OCI-LY7 (cell line): ENCODE measurements at regions not wholly inside any gene's neighbourhood (a gene's known extent, or its start where the extent isn't known, plus 50 kb on each side); places are given as distances from the start of the nearest gene placed in this dataset.

Experiments used
- BruUV-seq: library from RNA; stranded (reverse); fragments of 400-500 nt; replicated peaks from 2 replicates; lab custom pipeline; 2021; lab: Mats Ljungman, UMichigan
- CTCF ChIA-PET: fragments of 300-600 bp; sonication (Branson Sonifier 250); formaldehyde crosslinking; loops from one replicate; lab custom pipeline; 2022; ENCODE audit warnings: antibody characterized with exemption; ENCODE audit not compliant: unreplicated experiment; lab: Charles Lee
- POLR2A ChIA-PET: fragments of 300-600 bp; sonication (Branson Sonifier 250); formaldehyde crosslinking; loops from one replicate; lab custom pipeline; 2022; ENCODE audit warnings: antibody characterized with exemption; lab: Charles Lee
- DNase-seq: peaks from one replicate; pipeline ENCODE4 v3.0.0-alpha.2; 2015; ENCODE audit warnings: low spot score
- H2AFZ ChIP-seq: fragments of 200-600 bp; sonication (generic), shearing (Covaris generic); 2 replicates; pipeline ENCODE4 v1.6.1; 2014; ENCODE audit warnings: mild to moderate bottlenecking, antibody characterized with exemption, low read length, moderate library complexity
- H3K27ac ChIP-seq: fragments of 200-600 bp; sonication (generic); 2 replicates; pipeline ENCODE4 v1.5.1; 2014; ENCODE audit warnings: mixed run types, low read depth, mild to moderate bottlenecking, moderate library complexity, low read length, inconsistent platforms; ENCODE audit not compliant: poor library complexity, severe bottlenecking
- H3K36me3 ChIP-seq: fragments of 200-600 bp; sonication (generic); 2 replicates; pipeline ENCODE4 v1.6.1; 2014; ENCODE audit warnings: mild to moderate bottlenecking, antibody characterized with exemption, low read length, moderate library complexity, mixed read lengths; ENCODE audit not compliant: insufficient read depth
- H3K4me1 ChIP-seq: fragments of 200-600 bp; sonication (generic); 2 replicates; pipeline ENCODE4 v1.5.1; 2014; ENCODE audit warnings: mild to moderate bottlenecking, low read length; ENCODE audit not compliant: insufficient read depth, poor library complexity, severe bottlenecking
- H3K4me2 ChIP-seq: fragments of 200-600 bp; sonication (generic); 2 replicates; pipeline ENCODE4 v1.6.1; 2014; ENCODE audit warnings: mild to moderate bottlenecking, low read length
- H3K4me3 ChIP-seq: fragments of 200-600 bp; sonication (generic); 2 replicates; pipeline ENCODE4 v1.5.1; 2014; ENCODE audit warnings: mild to moderate bottlenecking, low read depth, low read length; ENCODE audit not compliant: poor library complexity, severe bottlenecking
- H3K79me2 ChIP-seq: fragments of 200-600 bp; sonication (generic); 2 replicates; pipeline ENCODE4 v1.6.1; 2016; ENCODE audit warnings: low read depth, mild to moderate bottlenecking, low read length, moderate library complexity, mixed read lengths; ENCODE audit not compliant: insufficient read depth
- H3K9me2 ChIP-seq: fragments of 200-600 bp; sonication (generic); 2 replicates; pipeline ENCODE4 v1.6.1; 2016; ENCODE audit warnings: mild to moderate bottlenecking, low read length, mixed read lengths; ENCODE audit not compliant: insufficient read depth
- H3K9me3 ChIP-seq: fragments of 200-600 bp; sonication (generic); 2 replicates; pipeline ENCODE4 v1.6.1; 2014; ENCODE audit warnings: mild to moderate bottlenecking, mixed run types, low read length, mixed read lengths
- H4K20me1 ChIP-seq: fragments of 200-600 bp; sonication (generic); 2 replicates; pipeline ENCODE4 v1.6.1; 2014; ENCODE audit warnings: mild to moderate bottlenecking, antibody characterized with exemption, low read length, moderate library complexity, mixed read lengths; ENCODE audit not compliant: insufficient read depth
- EZH2phosphoT487 ChIP-seq: fragments of 200-600 bp; sonication (generic); IDR thresholded peaks from 2 replicates; pipeline ENCODE4 v1.6.1; 2018; ENCODE audit warnings: low read depth, borderline replicate concordance, mild to moderate bottlenecking, mixed run types, antibody characterized with exemption, low read length, moderate library complexity, mixed read lengths
- intact Hi-C: fragments of 100-400 bp; cut with micrococcal nuclease; formaldehyde crosslinking; loops from one replicate; pipeline ENCODE4 v1.10.0; 2022; ENCODE audit not compliant: unreplicated experiment
- TF ChIP-seq, protein P1 (sequence below): fragments of 200-600 bp; sonication (generic); conservative IDR thresholded peaks from 2 replicates; pipeline ENCODE4 v1.5.1; 2014; ENCODE audit warnings: mild to moderate bottlenecking, antibody characterized with exemption, low read length, moderate library complexity, mixed read lengths

DNA sequence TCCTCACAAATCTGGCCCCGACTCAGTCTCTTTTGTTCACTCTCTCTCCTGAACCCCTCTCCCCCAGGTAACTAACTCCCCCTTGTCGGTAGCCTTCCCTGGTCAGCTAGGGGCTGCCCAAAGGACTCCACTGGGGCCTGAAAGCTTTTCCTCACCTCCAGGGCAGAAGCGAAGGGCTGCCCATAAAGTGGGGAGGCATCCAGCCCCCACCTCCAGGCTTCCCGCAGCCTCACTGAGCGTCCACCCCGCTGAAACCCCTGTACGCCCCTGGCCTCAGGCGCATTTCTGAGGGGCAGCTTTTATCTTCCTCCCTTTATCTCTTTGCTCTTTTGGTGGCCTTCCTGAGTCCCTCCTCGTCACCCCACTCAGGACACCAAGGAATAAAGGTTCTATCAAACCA is 249.3 kb downstream of the CYP26B1 start:
- Histone ChIP-seq H3K4me1 (no peaks in the 10 kb centered on the region), H3K9me2 (no peaks in the 10 kb centered on the region), H3K27ac (no peak overlapping the region), H4K20me1 (no peaks in the 10 kb centered on the region), H3K79me2 (no peaks in the 10 kb centered on the region), H3K36me3 (no peaks in the 10 kb centered on the region), H2AFZ (no peak overlapping the region), H3K9me3 (no peaks in the 10 kb centered on the region), H3K4me3 (no peak overlapping the region), H3K4me2 (no peak overlapping the region)
- TF ChIP-seq EZH2phosphoT487 = no peak
- TF ChIP-seq, protein P1, sequence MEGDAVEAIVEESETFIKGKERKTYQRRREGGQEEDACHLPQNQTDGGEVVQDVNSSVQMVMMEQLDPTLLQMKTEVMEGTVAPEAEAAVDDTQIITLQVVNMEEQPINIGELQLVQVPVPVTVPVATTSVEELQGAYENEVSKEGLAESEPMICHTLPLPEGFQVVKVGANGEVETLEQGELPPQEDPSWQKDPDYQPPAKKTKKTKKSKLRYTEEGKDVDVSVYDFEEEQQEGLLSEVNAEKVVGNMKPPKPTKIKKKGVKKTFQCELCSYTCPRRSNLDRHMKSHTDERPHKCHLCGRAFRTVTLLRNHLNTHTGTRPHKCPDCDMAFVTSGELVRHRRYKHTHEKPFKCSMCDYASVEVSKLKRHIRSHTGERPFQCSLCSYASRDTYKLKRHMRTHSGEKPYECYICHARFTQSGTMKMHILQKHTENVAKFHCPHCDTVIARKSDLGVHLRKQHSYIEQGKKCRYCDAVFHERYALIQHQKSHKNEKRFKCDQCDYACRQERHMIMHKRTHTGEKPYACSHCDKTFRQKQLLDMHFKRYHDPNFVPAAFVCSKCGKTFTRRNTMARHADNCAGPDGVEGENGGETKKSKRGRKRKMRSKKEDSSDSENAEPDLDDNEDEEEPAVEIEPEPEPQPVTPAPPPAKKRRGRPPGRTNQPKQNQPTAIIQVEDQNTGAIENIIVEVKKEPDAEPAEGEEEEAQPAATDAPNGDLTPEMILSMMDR = no peak
- no TSS peak for BruUV-seq
- ChIA-PET POLR2A (no interaction called here), CTCF (no interaction called here)
- no peak for DNase-seq
- intact Hi-C loops = no loop called here

DNA sequence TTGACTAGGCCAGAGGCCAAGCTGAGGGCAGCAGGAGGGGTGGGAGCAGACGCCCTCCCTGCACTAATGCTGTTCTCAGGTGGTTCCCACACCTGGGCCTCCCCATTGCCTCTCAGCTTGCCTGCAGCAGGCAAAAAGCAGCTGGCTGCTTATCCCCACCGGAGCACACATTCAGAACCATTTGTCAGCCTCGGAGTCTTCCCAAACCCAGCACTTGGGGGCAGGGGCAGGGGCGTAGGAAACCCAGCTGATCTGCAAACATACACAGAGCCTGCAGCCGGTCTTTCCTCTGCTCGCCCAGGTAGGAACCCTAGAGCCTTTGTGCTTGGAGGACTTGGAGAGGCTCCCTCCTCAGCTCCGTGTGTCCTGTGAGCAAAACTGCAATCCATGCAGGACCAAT is 249.8 kb downstream of the CYP26B1 start:
- Histone ChIP-seq H3K79me2 (no peaks in the 10 kb centered on the region), H3K36me3 (no peaks in the 10 kb centered on the region), H3K9me3 (no peaks in the 10 kb centered on the region), H3K9me2 (no peaks in the 10 kb centered on the region), H3K4me2 (no peak overlapping the region), H3K27ac (no peak overlapping the region), H4K20me1 (no peaks in the 10 kb centered on the region), H3K4me3 (no peak overlapping the region), H2AFZ (no peak overlapping the region), H3K4me1 (no peaks in the 10 kb centered on the region)
- DNase-seq = no peak
- ChIA-PET CTCF (no interaction called here), POLR2A (no interaction called here)
- no peak for TF ChIP-seq EZH2phosphoT487
- TF ChIP-seq, protein P1 = no peak
- BruUV-seq = no TSS peak
- intact Hi-C loops = no loop called here

DNA sequence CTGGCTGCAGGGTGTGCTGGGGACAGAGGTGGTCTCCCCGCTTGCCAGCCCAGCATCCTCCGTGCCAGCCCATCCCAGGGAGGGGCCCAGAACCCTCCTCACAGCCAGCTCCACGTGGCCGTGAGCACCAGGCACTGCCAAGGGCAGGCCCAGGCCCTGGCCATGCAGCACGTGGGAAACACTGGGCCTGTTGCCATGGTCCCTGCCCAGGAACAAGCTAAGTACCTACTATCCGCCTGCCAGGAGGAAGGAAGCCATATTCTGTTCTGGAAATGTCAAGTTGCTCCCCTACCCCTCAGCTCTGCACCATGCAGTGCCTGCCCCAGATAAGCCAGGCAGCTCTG is 250.6 kb downstream of the CYP26B1 start:
- no peaks in the 10 kb centered on the region for H3K36me3 ChIP-seq
- H2AFZ ChIP-seq = no peak overlapping the region
- no peak for TF ChIP-seq EZH2phosphoT487
- TF ChIP-seq, protein P1 = no peak
- no peak overlapping the region for H3K4me2 ChIP-seq
- no peaks in the 10 kb centered on the region for H3K79me2 ChIP-seq
- H3K9me2 ChIP-seq = no peaks in the 10 kb centered on the region
- intact Hi-C loops = no loop called here
- no peak for DNase-seq
- CTCF ChIA-PET = no interaction called here
- H3K27ac ChIP-seq = no peak overlapping the region
- POLR2A ChIA-PET = no interaction called here
- no peaks in the 10 kb centered on the region for H3K9me3 ChIP-seq
- no peaks in the 10 kb centered on the region for H3K4me1 ChIP-seq
- no TSS peak for BruUV-seq
- no peaks in the 10 kb centered on the region for H4K20me1 ChIP-seq
- no peak overlapping the region for H3K4me3 ChIP-seq
